Brain microvascular endothelial cell (primary cell): ENCODE measurements at regions not wholly inside any gene's neighbourhood (a gene's known extent, or its start where the extent isn't known, plus 50 kb on each side); places are given as distances from the start of the nearest gene placed in this dataset.

Experiments
- DNase-seq: peaks from one replicate; pipeline ENCODE4 v3.0.0-alpha.2; 2020
- H3K27ac ChIP-seq: fragments of 250-450 bp; sonication (Bioruptor Pico); 2 replicates; pipeline ENCODE4 v1.5.1; 2020; ENCODE audit warnings: mild to moderate bottlenecking, moderate library complexity
- H3K27me3 ChIP-seq: fragments of 250-450 bp; sonication (Bioruptor Pico); replicated peaks from 2 replicates; pipeline ENCODE4 v1.5.1; 2020; ENCODE audit warnings: mild to moderate bottlenecking
- H3K36me3 ChIP-seq: fragments of 250-450 bp; sonication (Bioruptor Pico); replicated peaks from 2 replicates; pipeline ENCODE4 v1.5.1; 2020; ENCODE audit warnings: mild to moderate bottlenecking
- H3K4me3 ChIP-seq: 2 replicates; pipeline ENCODE4 v1.5.1; 2011; ENCODE audit warnings: low read depth, mild to moderate bottlenecking, control low read depth, low read length, moderate library complexity
- CTCF ChIP-seq: IDR thresholded peaks from 2 replicates; pipeline ENCODE4 v1.5.1; 2011; ENCODE audit warnings: low read depth, mild to moderate bottlenecking, moderate library complexity, low read length, control low read depth, inconsistent platforms; ENCODE audit errors: missing control alignments
- in situ Hi-C: cut with HindIII; loops from 2 replicates; pipeline ENCODE4 v1.10.0; 2017; ENCODE audit warnings: low sequenced_read_pairs, low pct_ligation_motif_present

GRCh38 chr10:52452600-52453493, 138.8 kb downstream of the DKK1 start:
- H3K4me3 ChIP-seq: no peak overlapping the region
- H3K27me3 ChIP-seq: no peaks in the 10 kb centered on the region
- in situ Hi-C loops: no loop called here
- H3K27ac ChIP-seq: no peak overlapping the region
- no peaks in the 10 kb centered on the region for H3K36me3 ChIP-seq
- no peak for TF ChIP-seq CTCF
- no peak for DNase-seq

- Histone ChIP-seq H3K36me3 (no peaks in the 10 kb centered on the region), H3K27ac (no peak overlapping the region), H3K4me3 (no peak overlapping the region), H3K27me3 (no peaks in the 10 kb centered on the region)
- TF ChIP-seq CTCF: no peak
- in situ Hi-C loops: no loop called here
- no peak for DNase-seq
Measured at GRCh38 chr10:52453501-52453900, 139.4 kb downstream of the DKK1 start.

GRCh38 chr10:52454491-52454890, 140.4 kb downstream of the DKK1 start:
- H3K36me3 ChIP-seq: no peaks in the 10 kb centered on the region
- no peaks in the 10 kb centered on the region for H3K27me3 ChIP-seq
- no peak overlapping the region for H3K27ac ChIP-seq
- DNase-seq: no peak
- in situ Hi-C loops: no loop called here
- no peak for TF ChIP-seq CTCF
- no peak overlapping the region for H3K4me3 ChIP-seq

- no peaks in the 10 kb centered on the region for H3K36me3 ChIP-seq
- H3K4me3 ChIP-seq: no peak overlapping the region
- in situ Hi-C loops: no loop called here
- no peak overlapping the region for H3K27ac ChIP-seq
- DNase-seq: no peak
- no peak for TF ChIP-seq CTCF
- H3K27me3 ChIP-seq: no peaks in the 10 kb centered on the region
Measured at GRCh38 chr10:52455098-52455497, 141.0 kb downstream of the DKK1 start.

- in situ Hi-C loops: no loop called here
Measured at GRCh38 chr10:52459097-52459496, 145.0 kb downstream of the DKK1 start.

More at GRCh38 chr10:52459097-52459496, 145.0 kb downstream of the DKK1 start:
- Histone ChIP-seq H3K36me3 (no peaks in the 10 kb centered on the region), H3K4me3 (no peak overlapping the region), H3K27me3 (no peaks in the 10 kb centered on the region), H3K27ac (no peak overlapping the region)
- no peak for DNase-seq
- no peak for TF ChIP-seq CTCF
